Smooth muscle cell of the brain vasculature (primary cell): ENCODE measurements at regions not wholly inside any gene's neighbourhood (a gene's known extent, or its start where the extent isn't known, plus 50 kb on each side); places are given as distances from the start of the nearest gene placed in this dataset.

Experiments
- DNase-seq: peaks from one replicate; pipeline ENCODE4 v3.0.0-alpha.2; 2012; ENCODE audit warnings: low read depth, low spot score

DNA sequence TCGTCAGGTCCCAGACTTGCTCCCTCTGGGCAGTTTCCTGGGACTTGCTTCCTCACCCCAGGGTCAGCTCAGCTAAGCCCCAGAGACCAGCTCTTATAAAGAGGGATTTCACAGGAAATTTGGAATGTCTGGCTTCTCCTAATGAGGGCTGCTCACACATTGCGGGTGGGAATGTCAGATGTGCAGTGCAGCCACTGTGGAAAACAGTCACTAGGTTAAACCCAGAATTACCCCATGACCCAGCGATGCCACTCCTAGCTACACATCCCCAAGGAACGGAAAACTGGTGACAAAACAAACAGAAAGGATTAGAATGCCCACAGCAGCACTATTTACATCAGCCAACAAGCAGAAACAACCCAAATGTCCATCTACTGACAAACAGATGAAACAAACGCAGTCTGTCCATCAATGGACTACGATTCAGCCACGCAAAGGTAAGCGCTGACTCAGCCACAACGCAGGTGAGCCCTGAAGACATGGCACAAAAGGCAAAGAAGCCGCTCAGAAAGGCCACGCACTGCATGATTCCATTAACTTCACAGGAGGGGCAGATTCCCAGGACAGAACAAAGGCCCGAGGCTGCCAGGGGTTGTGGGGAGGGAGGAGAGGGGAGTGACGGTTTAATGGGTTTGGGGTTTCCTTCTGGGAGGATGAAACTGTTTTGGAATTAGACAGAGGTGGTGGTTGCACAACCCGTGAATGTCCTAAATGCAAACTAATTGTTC lies 63.0 kb downstream of the NCOR2 start:
- no peak for DNase-seq

DNA sequence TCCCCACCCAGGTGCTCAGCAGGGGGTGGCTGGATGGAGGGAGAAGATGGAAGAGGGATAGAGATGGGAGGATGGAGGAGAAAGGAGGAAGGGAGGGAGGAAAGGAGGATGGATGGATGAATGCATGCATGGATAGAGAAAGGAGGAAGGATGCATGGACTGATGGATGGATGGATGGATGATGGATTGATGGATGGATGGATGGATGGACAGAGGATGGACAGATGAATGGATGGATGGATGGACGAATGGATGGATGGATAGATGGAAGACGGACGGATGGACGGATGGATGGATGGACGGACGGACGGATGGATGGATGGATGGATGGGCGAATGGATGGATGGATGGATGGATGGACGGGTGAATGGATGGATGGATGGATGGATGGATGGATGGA lies 64.1 kb downstream of the NCOR2 start:
- DNase-seq: no peak

GRCh38 chr12:124502379-124502778 lies 65.0 kb downstream of the NCOR2 start:
- DNase-seq: no peak

DNA sequence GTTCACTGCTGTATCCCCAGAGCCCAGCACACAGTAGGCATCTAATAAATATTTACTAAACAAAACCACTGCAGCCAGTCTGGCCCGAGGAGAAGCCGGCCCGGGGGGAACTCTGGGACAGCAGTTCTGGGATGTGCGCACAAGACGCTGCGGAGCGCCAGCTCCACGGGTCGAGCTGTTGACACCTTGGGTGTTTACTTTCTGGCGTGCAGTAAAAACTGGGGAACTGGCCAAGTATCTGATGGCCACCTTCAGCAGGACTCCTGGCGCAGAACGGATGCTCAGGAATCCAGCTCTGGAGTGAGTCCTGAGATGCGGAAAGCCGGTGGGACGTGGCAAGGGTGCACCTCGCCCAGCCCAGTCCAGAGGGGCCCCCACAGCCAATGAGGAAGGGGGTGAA lies 65.6 kb downstream of the NCOR2 start:
- no peak for DNase-seq

- DNase-seq: no peak
Measured at GRCh38 chr12:124501112-124501561, 66.3 kb downstream of the NCOR2 start.

GRCh38 chr12:124499898-124500244 lies 67.5 kb downstream of the NCOR2 start:
- DNase-seq: no peak

DNA sequence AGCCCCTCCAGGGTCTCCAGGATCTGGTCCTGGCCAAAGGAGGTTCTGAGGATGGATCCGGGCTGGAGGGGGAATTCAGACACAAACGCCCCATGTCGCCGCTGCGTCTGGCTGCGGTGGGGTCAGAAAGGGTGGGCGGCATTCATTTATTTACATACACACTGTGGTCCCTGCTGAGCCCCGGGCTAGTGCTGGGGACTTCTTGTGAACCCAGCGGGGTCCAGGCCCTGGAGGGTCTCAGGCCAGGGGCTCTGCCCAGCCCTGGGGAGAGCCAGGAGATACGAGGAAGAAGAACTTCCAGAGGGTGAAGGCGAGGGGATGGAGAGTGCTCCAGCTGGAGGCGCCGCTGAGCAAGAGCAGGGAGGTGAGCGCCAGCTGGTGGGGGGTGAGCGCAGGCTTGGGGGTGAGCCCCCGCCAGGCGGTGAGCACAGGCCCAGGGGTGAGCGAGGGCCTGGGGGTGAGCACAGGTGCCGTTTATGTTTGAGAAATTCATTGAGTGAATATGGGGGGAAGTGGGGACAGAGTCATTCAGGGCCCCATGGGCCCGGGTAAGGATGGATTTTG lies 68.1 kb downstream of the NCOR2 start:
- no peak for DNase-seq

- no peak for DNase-seq
Measured at GRCh38 chr12:124498275-124499189, 68.9 kb downstream of the NCOR2 start.

DNA sequence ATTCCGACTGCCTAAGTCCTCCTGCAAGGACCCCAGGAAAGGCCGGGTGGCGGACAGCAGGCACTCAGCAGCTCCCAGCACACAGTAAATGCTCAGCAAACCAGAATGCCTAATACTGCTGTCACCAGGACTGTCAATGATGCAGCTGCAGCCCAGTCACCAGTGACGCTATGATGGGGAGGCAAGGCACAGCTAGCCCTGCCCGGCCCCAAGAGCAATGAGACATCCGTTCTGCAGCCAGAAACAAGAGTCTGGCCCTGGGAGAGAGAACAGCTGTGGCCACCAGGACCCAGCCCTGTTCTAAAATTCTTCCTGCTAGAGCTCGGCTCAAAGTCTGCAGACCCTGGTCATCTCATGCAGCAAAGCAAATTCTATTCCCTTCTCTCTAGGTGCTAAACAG lies 69.8 kb downstream of the NCOR2 start:
- DNase-seq: no peak

DNA sequence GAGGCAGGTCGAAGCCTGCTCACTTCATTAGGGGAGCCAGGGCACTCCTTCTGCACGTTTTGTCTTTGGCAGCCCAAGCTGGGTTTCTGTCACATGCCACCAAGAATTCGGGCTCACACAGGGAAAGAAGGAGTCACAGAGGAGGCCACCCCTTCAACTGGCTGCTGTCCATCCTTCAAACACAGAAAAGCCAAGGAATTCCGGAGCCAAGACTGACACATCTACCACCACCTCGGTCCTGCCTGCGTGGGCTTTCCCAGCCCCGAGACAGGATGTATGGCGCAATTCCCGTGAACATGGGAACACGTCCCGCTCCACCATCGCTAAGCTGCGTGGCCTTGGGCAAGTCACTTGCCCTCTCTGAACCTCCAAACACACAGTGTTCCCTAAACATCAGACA lies 70.4 kb downstream of the NCOR2 start:
- no peak for DNase-seq

- DNase-seq: no peak
Measured at GRCh38 chr12:124496584-124496983, 70.8 kb downstream of the NCOR2 start.

- DNase-seq: no peak
Measured at GRCh38 chr12:124495194-124495983, 72.0 kb downstream of the NCOR2 start.

DNA sequence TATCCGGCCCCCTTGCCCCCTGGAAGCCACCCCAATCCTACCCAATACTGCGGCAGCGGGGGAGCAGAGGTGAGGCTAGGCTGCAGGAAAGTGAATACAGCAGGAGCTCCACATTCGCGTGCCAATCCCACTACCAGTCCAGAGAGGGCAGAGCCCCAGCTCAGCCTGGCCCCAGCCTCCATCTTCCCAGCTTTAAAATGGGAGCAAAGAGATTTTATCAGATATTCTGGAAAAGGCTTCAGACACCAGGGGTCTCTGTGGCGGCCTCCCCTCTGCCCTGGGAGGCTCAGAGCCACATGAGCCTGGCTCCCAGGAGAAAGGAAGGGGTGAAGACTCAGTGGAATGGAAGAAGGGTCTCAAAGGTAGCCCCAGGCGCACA lies 72.7 kb downstream of the NCOR2 start:
- no peak for DNase-seq

DNA sequence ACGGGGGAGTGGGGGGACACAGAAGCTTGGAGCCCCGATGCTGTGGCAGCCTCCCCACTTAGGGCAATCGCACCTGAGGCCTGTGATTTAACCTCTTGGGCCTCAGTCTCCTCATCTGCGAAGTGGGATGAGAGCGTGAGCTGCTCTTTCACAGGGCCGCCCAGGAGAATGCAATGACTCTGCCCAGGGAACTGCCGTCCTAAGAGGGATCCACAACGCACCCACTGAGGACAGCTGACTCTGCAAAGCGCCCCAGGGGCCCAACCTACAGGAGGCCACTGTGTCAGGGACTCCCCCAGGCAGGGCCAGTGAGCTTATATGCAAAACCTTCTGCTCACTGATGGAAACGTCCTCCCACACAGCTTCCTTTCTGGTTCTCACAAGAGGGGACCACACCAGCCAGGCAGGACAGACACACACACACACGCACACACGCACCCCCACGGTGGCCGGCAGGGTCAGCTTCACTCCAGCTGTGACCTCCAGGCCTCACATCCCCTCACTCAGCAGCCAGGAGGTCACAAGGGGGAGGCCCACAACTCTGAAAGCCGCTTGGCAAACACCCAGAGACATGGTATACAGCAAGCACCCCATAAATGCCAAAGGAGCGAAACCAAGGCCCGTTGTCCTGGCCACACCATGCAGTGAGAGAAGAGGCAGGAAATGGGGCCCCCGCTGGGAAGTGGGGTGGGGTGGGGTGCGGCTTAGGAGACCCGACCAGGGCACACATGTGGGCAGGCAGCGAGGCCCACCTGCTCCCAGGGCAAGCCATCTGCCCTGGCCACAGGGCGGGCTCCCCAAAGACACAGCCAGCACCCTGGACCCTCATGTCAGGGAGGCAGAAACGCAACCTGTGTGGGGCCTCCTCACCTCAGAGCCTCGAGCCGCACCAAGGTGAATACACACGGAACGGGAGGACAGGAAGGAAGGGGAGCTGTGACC lies 73.3 kb downstream of the NCOR2 start:
- DNase-seq: no peak

DNA sequence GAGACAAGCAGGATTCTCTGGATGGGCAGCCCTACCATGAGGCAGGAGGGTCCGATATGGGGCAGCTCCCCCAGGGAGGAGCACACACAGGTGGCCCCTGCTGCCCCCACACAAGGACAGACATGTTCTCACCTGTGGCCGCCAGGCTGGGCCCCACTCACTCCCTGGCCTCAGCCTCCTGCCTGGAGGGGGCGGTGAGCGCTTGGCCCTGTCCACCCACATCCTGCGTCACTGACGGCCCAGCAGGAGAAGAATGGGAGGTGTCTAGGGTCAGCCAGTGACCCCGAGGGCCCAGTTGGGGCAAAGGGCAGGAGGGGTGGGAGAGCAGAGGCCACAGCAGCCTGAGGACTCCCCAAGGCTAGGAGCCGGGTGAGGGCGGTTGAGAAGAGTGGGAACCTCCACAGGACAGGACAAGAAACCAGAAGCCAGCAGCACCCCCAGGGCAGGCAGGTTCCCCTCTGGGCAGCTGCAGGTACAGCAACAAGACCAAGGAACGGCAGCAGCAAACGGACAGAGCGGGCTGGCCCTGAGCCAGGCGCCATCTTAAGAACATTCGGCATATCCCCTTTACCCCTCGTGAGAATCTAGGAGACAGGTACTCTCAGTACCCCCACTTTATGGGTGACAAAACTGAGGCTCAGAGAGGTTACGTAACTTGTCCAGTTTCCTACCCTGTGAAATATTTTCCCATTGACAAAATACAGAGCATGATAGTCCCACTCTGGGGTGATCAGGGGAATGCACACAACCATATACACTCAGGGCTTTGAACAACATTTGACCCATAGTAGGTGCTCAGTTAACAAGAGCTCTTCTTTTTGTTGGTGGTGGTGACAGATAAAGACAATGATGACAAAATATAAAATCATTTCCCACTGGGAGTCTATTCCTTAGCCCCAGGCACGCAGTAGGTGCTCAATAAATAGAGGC lies 74.3 kb downstream of the NCOR2 start:
- DNase-seq: no peak

DNA sequence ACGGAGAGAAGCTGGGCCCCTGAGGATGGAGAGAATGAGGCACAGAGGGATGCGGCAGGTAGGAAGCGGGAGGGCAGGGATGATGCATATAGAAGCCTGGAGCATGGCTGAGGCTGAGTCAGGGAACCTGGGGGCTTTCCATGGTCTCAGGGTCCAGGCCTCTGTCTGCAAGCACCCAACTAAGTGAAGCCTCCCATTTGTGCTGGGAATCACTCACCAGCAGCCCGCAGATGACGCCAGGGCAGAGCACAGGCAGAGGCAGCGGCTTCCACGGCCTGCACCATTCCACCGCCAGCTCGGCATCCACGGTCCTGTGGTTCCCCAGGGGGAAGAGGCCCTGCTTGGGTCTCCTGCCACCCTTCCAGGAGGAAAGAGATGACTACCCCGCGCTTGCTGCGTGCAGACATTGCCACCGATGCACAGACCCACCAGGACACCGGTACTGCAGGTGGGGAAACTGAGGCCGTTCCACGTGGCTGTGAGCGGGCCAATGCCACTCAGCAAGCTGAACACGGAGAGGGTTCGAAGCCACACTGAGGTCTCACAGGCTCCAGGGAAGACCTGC lies 75.5 kb downstream of the NCOR2 start:
- DNase-seq: no peak

- no peak for DNase-seq
Measured at GRCh38 chr12:124491310-124491709, 76.1 kb downstream of the NCOR2 start.

GRCh38 chr12:124490584-124491305 lies 76.7 kb downstream of the NCOR2 start:
- DNase-seq: no peak
